HG03442 (cell line): ENCODE measurements at regions not wholly inside any gene's neighbourhood (a gene's known extent, or its start where the extent isn't known, plus 50 kb on each side); places are given as distances from the start of the nearest gene placed in this dataset.

Source experiments
- ATAC-seq: cut with Tn5 transposase; IDR thresholded peaks from one replicate; pipeline ENCODE4 v1.9.1; 2021; ENCODE audit warnings: mild to moderate bottlenecking, moderate library complexity; ENCODE audit not compliant: unreplicated experiment

- ATAC-seq: no peak
Observed at GRCh38 chr4:35562861-35563260, 681.5 kb downstream of the ARAP2 start.

- no peak for ATAC-seq
Observed at GRCh38 chr4:35565640-35566039, 678.7 kb downstream of the ARAP2 start.

DNA sequence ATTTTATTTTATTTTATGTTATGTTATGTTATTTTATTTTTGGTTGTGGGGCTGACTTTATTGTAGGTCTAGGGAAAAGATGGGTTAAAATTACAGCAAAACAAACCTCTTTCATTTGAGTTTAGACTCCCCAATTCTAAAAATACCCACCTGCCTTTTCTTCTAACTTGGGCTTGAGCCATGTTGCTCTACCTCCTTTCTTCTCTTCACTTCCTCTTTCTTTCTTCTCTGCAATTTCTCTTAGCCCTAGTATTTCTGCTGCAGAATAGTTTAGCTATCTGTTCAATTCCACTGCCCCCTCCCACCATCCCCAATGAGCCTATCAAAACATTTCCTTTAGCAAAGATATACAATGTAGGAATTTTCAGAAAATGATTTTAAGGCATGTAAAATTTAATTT, 653.3 kb downstream of the ARAP2 start:
- ATAC-seq: no peak

GRCh38 chr4:35604252-35604651, 640.1 kb downstream of the ARAP2 start:
- ATAC-seq: no peak

DNA sequence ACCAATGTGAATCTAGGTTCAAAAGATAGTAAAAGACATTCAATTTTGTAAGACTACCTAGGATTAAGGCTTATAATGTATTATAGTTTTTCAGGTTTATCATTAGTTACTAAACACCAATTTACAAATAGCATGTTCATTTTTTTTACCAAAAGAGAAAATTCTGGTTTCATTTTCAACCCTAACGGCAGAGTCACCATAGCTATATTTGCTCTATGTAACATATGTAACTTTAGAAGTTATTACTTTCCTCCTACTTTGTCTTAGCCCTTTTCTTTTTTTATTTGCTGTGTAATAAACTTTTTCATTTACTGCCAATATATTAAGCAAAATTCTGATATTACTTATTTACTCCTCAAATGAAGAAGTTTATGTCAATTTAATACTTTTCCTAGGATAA, 639.6 kb downstream of the ARAP2 start:
- no peak for ATAC-seq

DNA sequence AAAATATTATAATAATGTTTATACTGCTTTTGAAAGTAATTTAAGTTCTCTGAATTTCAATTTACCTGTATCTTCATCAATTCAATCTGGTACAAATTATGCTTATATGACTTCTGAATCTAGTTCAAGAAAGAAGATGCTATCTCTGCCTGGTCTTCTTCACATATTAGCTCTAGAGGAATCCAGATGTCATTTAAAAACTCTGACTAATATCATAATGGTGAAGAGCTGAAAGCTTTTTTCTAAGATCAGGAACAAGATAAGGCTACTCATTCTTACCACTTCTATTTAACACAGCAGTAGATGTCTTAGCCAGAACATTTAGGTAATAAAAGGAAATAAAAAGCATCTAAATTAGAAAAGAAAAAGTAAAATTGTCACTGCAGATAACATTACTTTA, 636.1 kb downstream of the ARAP2 start:
- ATAC-seq: no peak

GRCh38 chr4:35614120-35614519, 630.2 kb downstream of the ARAP2 start:
- no peak for ATAC-seq

GRCh38 chr4:35639929-35640328, 604.4 kb downstream of the ARAP2 start:
- ATAC-seq: no peak

DNA sequence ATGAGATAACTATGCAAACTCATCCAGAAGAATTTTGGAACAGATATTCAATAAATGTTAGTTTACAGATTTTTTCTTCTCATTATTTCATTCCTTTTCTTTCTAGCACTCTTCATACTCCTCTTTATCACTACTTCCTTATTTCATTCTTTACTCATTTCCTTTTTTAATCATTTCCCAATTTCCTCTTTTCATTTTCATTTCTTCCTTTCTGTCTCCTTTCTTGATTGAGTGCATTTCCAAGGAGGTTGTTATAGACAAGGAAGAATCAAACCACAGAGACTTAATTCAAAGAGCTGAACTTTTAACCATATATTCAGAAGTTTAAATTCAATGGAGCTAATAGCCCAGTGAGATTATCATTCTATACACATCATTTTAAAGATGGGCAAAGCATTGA, 600.7 kb downstream of the ARAP2 start:
- ATAC-seq: no peak

DNA sequence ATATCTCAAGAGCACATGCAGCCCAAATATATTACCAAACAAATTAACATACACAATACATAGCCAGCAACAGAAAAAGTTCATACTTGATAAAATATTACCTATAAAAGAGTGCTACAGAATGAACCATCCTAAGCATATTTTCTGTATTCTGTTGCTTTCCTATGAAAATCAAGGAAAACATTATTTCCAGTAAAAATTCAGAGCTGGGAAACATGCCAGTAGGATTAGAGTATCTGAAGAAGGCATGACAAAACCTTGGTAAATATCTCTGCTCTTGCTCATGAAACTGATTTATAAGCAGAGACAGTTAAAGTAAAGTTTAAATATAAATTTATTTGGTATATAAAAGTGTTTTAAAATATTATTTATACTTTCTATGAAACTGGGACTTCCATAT, 599.7 kb downstream of the ARAP2 start:
- no peak for ATAC-seq

- no peak for ATAC-seq
Observed at GRCh38 chr4:35649011-35649410, 595.3 kb downstream of the ARAP2 start.

- ATAC-seq: no peak
Observed at GRCh38 chr4:35649778-35650177, 594.5 kb downstream of the ARAP2 start.

DNA sequence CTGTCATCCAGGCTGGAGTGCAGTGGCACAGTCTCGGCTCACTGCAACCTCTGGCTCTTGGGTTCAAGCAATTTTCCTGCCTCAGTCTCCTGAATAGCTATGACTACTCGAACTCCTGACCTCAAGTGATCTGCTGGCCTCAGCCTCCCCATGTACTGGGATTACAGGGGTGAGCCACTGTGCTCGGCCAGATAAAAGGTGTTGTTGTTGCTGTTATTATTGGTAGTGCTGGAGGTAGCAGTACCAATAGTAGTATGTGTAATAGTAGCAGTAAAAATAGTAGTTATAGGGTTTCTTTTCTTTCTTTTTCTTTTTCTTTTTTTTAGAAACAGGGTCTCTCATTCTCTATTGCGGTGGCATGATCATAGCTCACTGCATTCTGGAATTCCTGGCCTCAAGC, 592.1 kb downstream of the ARAP2 start:
- ATAC-seq: no peak

DNA sequence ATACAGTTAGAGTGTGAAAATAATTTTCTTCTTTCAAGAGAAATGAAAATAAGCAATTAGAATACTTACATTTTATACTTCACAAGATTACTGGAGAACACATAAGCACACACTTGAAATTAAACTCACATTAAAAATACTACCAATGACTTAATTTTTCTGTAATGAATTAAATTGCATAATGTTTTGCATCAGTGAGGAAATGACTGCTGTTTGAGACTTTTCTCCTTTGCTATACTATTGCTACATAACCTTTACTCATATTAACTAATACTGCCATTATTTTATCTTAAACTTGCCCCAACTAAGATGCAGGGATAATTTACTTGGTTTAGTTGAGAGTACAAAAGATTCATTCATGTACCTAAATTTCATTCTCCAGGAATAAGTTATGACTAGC, 590.9 kb downstream of the ARAP2 start:
- ATAC-seq: no peak

- ATAC-seq: no peak
Observed at GRCh38 chr4:35673137-35673536, 571.2 kb downstream of the ARAP2 start.

DNA sequence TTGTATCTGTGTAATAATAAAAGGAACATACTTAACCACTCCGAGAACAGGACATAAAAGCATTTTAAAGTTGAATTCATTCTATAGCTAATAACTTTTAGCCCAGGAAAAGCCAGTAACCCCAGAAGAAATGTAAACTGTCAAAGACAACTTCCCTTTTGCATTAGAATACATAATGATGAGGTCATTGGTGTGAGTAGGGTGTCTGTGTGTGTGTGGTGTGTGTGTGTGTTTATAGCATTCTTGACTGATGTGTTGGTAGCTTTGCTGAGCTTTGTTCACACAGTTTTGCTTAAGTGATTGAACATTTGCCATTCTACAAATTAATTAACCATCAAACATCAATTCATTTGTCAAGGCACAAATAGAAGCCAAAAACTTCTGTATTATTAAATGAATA, 559.6 kb downstream of the ARAP2 start:
- ATAC-seq: no peak

GRCh38 chr4:35689870-35690269, 554.4 kb downstream of the ARAP2 start:
- no peak for ATAC-seq

- ATAC-seq: no peak
Observed at GRCh38 chr4:35690271-35690670, 554.0 kb downstream of the ARAP2 start.

- no peak for ATAC-seq
Observed at GRCh38 chr4:35695003-35695402, 549.3 kb downstream of the ARAP2 start.

- ATAC-seq: no peak
Observed at GRCh38 chr4:35695421-35695820, 548.9 kb downstream of the ARAP2 start.

DNA sequence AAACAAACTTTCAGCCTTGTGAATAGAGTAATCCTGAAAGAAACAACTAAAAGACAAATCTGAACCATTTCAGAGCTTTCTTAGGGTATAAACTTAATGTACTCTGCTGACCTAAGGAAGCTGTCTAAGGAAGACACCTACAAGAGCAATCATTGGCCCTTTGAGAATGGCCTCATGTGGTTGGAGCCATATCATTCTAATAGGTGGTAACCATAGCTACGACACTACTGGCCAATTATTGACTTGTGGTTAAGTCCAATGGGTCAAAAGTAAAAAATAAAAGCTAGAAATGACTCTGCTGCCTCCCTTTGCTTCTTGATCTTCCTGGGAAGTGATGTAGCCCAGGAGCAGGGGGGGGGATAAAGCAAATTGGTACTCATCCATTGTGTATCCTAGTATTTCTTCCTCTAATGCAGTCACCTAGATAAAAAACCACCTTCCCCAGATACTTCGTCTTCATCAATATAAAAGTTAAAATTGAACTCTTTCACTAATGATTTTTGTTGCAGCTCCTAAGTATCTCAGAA, 547.0 kb downstream of the ARAP2 start:
- no peak for ATAC-seq

GRCh38 chr4:35700663-35701062, 543.7 kb downstream of the ARAP2 start:
- ATAC-seq: no peak

GRCh38 chr4:35709080-35709479, 535.2 kb downstream of the ARAP2 start:
- no peak for ATAC-seq

- no peak for ATAC-seq
Observed at GRCh38 chr4:35710343-35710742, 534.0 kb downstream of the ARAP2 start.
